22Rv1 (cell line): ENCODE measurements at regions not wholly inside any gene's neighbourhood (a gene's known extent, or its start where the extent isn't known, plus 50 kb on each side); places are given as distances from the start of the nearest gene placed in this dataset.

Experiments used
- H3K27ac ChIP-seq: fragments of 450-650 bp; 2 replicates; pipeline ENCODE4 v1.5.1; 2017
- CTCF ChIP-seq: fragments of 450-650 bp; IDR thresholded peaks from 2 replicates; pipeline ENCODE4 v1.5.1; 2017; ENCODE audit warnings: mild to moderate bottlenecking
- ZFX ChIP-seq: fragments of 450-650 bp; IDR thresholded peaks from 2 replicates; pipeline ENCODE4 v1.6.1; 2017; ENCODE audit warnings: antibody characterized with exemption, borderline replicate concordance

GRCh38 chr11:128388206-128388815 is 199.0 kb downstream of the ETS1 start:
- no peak overlapping the region for H3K27ac ChIP-seq
- TF ChIP-seq ZFX (no peak), CTCF (no peak)

- TF ChIP-seq ZFX (no peak), CTCF (no peak)
- H3K27ac ChIP-seq: no peak overlapping the region
Observed at GRCh38 chr11:128379587-128380580, 207.5 kb downstream of the ETS1 start.

GRCh38 chr11:128375961-128376360 is 211.4 kb downstream of the ETS1 start:
- TF ChIP-seq CTCF (no peak), ZFX (no peak)

GRCh38 chr11:128374026-128374425 is 213.3 kb downstream of the ETS1 start:
- TF ChIP-seq ZFX (no peak), CTCF (no peak)
- no peak overlapping the region for H3K27ac ChIP-seq

More at GRCh38 chr11:128375961-128376360, 211.4 kb downstream of the ETS1 start:
- no peak overlapping the region for H3K27ac ChIP-seq

- no peak overlapping the region for H3K27ac ChIP-seq
- TF ChIP-seq ZFX (no peak), CTCF (no peak)
Observed at GRCh38 chr11:128372977-128373376, 214.4 kb downstream of the ETS1 start.

GRCh38 chr11:128367573-128367972 is 219.8 kb downstream of the ETS1 start:
- no peak for TF ChIP-seq ZFX
- no peak for TF ChIP-seq CTCF
- H3K27ac ChIP-seq: no peak overlapping the region

GRCh38 chr11:128365044-128365443 is 222.3 kb downstream of the ETS1 start:
- no peak overlapping the region for H3K27ac ChIP-seq

More at GRCh38 chr11:128365044-128365443, 222.3 kb downstream of the ETS1 start:
- TF ChIP-seq CTCF (no peak), ZFX (no peak)
